MCF 10A (cell line): ENCODE measurements at regions not wholly inside any gene's neighbourhood (a gene's known extent, or its start where the extent isn't known, plus 50 kb on each side); places are given as distances from the start of the nearest gene placed in this dataset.

Experiments
- BruUV-seq: library from RNA; stranded (reverse); fragments of 400-500 nt; replicated peaks from 2 replicates; lab custom pipeline; 2021; lab: Mats Ljungman, UMichigan
- CTCF ChIA-PET: fragments of 300-600 bp; sonication (Branson Sonifier 250); formaldehyde crosslinking; extraction: SDS; loops from one replicate; lab custom pipeline; 2021; ENCODE audit warnings: antibody characterized with exemption, inconsistent platforms; lab: Yijun Ruan, JAX
- POLR2A ChIA-PET: fragments of 300-600, 350-650 bp; sonication (Branson Sonifier 250); formaldehyde crosslinking; extraction: SDS; loops from one replicate; lab custom pipeline; 2020; ENCODE audit warnings: antibody characterized with exemption, inconsistent platforms; lab: Yijun Ruan, JAX
- DNase-seq: peaks from one replicate; pipeline ENCODE4 v3.0.0-alpha.2; 2018; ENCODE audit not compliant: unreplicated experiment
- H3K27ac Mint-ChIP-seq: one replicate; pipeline ENCODE4 v1.8.0; 2022; ENCODE audit warnings: mild to moderate bottlenecking, low read depth, mixed read lengths; ENCODE audit not compliant: unreplicated experiment
- H3K27me3 Mint-ChIP-seq: one replicate; pipeline ENCODE4 v1.8.0; 2022; ENCODE audit warnings: mixed read lengths; ENCODE audit not compliant: insufficient read depth, unreplicated experiment
- H3K36me3 Mint-ChIP-seq: one replicate; pipeline ENCODE4 v1.8.0; 2022; ENCODE audit warnings: mild to moderate bottlenecking, moderate library complexity, mixed read lengths; ENCODE audit not compliant: insufficient read depth, unreplicated experiment
- H3K4me1 Mint-ChIP-seq: one replicate; pipeline ENCODE4 v1.8.0; 2022; ENCODE audit warnings: mixed read lengths; ENCODE audit not compliant: insufficient read depth, unreplicated experiment
- H3K4me3 Mint-ChIP-seq: one replicate; pipeline ENCODE4 v1.8.0; 2022; ENCODE audit warnings: mild to moderate bottlenecking, moderate library complexity, mixed read lengths; ENCODE audit not compliant: unreplicated experiment
- H3K9me3 Mint-ChIP-seq: one replicate; pipeline ENCODE4 v1.8.0; 2022; ENCODE audit warnings: mixed read lengths; ENCODE audit not compliant: unreplicated experiment
- CTCF ChIP-seq: fragments of 200-600 bp; IDR thresholded peaks from one replicate; pipeline ENCODE4 v1.8.0; 2022; ENCODE audit warnings: antibody characterized with exemption, mild to moderate bottlenecking; ENCODE audit not compliant: unreplicated experiment
- intact Hi-C: fragments of 100-400 bp; cut with micrococcal nuclease; formaldehyde crosslinking; loops from 2 replicates; pipeline ENCODE4 v1.14.1; 2022

- Mint-ChIP-seq H3K4me3 (no peak overlapping the region), H3K27ac (no peak overlapping the region), H3K36me3 (no peaks in the 10 kb centered on the region), H3K4me1 (no peaks in the 10 kb centered on the region), H3K27me3 (peaks cover 42% of the 10 kb centered on the region), H3K9me3 (no peaks in the 10 kb centered on the region)
- no peak for DNase-seq
- intact Hi-C loops = no loop called here
- no TSS peak for BruUV-seq
- ChIA-PET POLR2A (interaction anchor here (0.6 to 0.9 kb wide), 3 partner anchors 8 to 973 kb away, joined by 3 to 4 read pairs (median 4); no protein-coding TSS in a partner anchor), CTCF (interaction anchor here (1.3 kb wide), 1 partner anchor 14 kb away, joined by 3 read pairs; no protein-coding TSS in a partner anchor)
- no peak for TF ChIP-seq CTCF
Measured at GRCh38 chr5:68872088-68872839, 221.6 kb upstream of the SLC30A5 start.

GRCh38 chr5:68873198-68873597 lies 220.6 kb upstream of the SLC30A5 start:
- Mint-ChIP-seq H3K4me1 (no peaks in the 10 kb centered on the region), H3K9me3 (no peaks in the 10 kb centered on the region), H3K27ac (no peak overlapping the region), H3K27me3 (peaks cover 32% of the 10 kb centered on the region), H3K4me3 (no peak overlapping the region), H3K36me3 (no peaks in the 10 kb centered on the region)
- intact Hi-C loops = no loop called here
- POLR2A ChIA-PET = interaction anchor here (0.7 kb wide), 1 partner anchor 974 kb away, joined by 4 read pairs; no protein-coding TSS in a partner anchor
- CTCF ChIA-PET = interaction anchor here (0.5 to 1.3 kb wide), 2 partner anchors 13 to 89 kb away, joined by 3 read pairs; no protein-coding TSS in a partner anchor
- no TSS peak for BruUV-seq
- no peak for TF ChIP-seq CTCF
- DNase-seq = no peak

GRCh38 chr5:68875351-68875750 lies 218.5 kb upstream of the SLC30A5 start:
- H3K4me1 Mint-ChIP-seq = no peaks in the 10 kb centered on the region
- H3K36me3 Mint-ChIP-seq = no peaks in the 10 kb centered on the region
- TF ChIP-seq CTCF = no peak
- no peak overlapping the region for H3K27ac Mint-ChIP-seq
- no peaks in the 10 kb centered on the region for H3K9me3 Mint-ChIP-seq
- H3K4me3 Mint-ChIP-seq = no peak overlapping the region
- ChIA-PET CTCF (no interaction called here), POLR2A (interaction anchor here (0.5 kb wide), 1 partner anchor 9 kb away, joined by 3 read pairs; no protein-coding TSS in a partner anchor)
- BruUV-seq = no TSS peak
- no peak for DNase-seq
- H3K27me3 Mint-ChIP-seq = peaks cover 13% of the 10 kb centered on the region
- intact Hi-C loops = no loop called here

- Mint-ChIP-seq H3K27ac (no peak overlapping the region), H3K27me3 (peaks cover 40% of the 10 kb centered on the region), H3K4me1 (no peaks in the 10 kb centered on the region), H3K4me3 (no peak overlapping the region), H3K9me3 (no peaks in the 10 kb centered on the region), H3K36me3 (no peaks in the 10 kb centered on the region)
- ChIA-PET POLR2A (no interaction called here), CTCF (no interaction called here)
- TF ChIP-seq CTCF = no peak
- no TSS peak for BruUV-seq
- no peak for DNase-seq
- intact Hi-C loops = no loop called here
Measured at GRCh38 chr5:68883436-68883835, 210.4 kb upstream of the SLC30A5 start.
